DMS153 treated with DMSO at 0.1 percent for 48 hours (cell line): ENCODE measurements at regions not wholly inside any gene's neighbourhood (a gene's known extent, or its start where the extent isn't known, plus 50 kb on each side); places are given as distances from the start of the nearest gene placed in this dataset.

Source experiments
- DNase-seq: peaks from one replicate; lab custom pipeline; 2025; ENCODE audit not compliant: unreplicated experiment; lab: John Stamatoyannopoulos, UW

DNA sequence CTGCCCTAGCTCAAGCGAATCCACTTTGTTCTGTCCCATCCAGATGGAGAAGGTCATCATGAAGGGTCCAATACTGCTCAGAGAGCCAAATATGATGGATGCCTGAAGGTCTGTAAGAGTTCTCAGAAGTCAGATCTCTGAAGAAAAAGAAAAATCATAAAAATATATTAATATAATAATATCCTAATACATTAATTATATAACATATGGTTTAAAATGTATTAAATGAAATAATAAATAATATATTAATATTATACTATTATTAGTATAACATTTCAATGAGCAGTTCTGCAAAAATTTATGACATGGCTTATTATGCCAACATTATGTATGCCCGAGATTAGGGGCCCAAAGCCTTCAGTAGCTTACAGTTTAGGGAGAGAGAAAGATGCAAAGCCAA is 78.2 kb upstream of the GPR12 start:
- no peak for DNase-seq

DNA sequence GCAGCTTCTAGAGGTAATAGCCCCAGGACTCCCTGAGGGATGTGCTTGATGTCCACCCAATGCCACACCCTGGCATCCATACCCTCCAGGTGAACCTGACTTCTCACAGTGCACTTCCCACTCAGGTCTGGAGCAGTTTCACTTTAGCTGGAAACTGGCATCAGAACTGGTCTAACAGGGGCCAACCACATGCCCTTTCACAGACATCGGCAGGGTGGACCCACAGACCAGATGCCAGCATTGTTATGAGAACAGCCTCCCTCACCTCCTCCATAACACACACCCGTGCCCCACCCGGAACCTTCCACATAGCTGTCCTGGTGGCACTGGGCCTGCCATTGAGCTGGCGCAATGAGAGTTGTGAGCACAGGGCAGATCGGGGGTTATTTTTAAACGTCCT is 77.4 kb upstream of the GPR12 start:
- DNase-seq: no peak

DNA sequence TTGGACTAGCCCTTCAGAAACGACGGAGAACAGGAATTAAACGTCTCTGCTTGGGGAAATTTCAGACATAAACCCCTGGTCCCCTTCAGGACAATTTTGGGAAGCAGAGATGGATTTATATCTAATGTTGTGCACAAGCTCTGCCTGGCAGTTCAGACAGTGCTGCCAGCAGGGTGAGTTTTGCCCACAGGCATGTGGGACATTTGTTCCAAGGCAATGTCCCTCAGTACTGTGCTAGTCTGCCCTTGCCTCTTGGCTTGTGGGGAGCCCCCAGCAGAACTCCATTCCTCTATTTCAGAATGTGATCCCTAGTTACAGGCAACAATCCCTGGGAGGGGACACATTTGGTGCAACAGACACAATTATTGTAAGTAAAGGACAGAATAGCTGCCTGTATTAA is 76.5 kb upstream of the GPR12 start:
- DNase-seq: no peak

DNA sequence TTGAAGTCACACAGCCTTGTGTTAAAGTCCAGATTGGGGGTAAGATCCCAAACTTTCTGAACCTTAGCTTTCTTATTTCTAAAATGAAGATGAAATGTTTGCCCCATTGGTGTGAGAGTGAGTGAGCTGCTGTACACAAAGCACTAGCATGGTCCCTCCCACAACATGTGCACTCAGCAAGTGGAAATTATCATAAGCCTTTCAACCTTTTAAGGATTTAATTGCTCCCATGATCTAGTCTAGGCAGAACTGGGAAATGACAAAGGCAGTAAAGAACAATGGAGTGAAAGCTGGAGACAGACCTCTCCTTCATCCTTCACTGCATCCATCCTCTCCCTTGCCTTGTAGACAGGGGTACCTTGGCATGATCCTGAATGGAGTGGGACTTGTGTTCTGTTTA is 76.0 kb upstream of the GPR12 start:
- no peak for DNase-seq

DNA sequence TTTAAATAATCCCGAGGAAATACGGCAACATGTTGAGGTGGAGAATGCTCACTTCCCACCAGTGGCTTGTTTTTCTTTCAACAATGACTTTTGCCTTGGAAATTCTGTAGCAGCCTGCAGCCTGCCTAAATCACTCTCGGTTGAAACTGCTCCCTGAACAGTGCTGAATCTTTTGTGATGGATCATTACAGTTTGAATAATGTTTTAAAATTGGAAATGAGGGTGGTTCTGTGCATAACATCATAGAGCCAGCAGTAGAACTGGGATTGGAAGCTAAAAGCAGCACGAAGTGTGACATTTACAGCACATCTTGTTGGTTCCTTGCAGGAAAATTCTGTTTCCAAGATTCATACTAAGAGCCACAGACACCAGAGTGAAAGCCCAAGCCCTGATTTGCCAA is 74.1 kb upstream of the GPR12 start:
- DNase-seq: no peak

DNA sequence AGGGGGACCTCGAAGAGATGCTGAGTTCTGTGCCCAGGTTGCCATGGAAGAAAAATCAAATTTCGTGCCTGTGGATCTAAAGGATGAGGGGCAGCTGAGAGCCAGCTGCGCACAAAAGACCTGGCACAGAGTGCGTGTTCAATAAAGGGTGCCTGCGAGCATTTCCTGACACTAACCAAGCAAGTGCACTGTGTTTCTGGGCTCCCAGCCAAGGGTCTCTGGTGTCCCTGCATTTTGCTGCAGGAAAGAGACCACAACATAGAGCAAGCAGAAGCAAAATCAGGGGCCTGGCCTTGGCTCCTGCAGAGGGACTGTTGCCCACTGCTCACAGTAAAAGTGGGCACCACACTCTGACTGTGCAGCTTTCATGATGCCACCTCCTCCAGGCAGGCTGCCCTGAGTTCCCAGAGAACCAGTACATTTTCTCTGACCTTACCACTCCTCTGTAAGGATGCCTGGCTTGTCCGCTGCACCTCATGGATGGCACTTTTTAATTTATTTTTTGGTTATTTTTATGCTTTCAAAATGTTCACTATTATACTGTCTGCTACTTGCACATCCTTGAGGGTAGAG is 70.8 kb upstream of the GPR12 start:
- no peak for DNase-seq

DNA sequence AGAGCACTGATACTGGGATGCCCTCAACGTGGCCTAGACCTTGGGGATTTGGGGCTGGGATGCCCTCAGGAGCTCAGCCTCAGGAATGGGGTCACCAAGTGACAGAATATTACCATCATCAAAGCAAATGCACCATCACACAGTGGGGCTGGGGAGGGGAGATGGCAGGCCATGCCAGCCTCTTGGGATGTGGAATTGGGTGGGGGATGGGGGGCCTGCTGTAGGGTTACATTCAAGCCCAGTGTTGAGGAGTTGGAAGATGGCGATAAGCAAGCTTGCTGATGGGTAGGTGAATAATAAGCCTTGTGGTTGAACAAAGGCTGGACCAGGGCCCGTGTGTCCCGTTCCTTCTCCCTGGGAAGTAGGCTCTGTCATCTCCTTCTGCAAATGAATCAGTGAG is 69.1 kb upstream of the GPR12 start:
- no peak for DNase-seq

DNA sequence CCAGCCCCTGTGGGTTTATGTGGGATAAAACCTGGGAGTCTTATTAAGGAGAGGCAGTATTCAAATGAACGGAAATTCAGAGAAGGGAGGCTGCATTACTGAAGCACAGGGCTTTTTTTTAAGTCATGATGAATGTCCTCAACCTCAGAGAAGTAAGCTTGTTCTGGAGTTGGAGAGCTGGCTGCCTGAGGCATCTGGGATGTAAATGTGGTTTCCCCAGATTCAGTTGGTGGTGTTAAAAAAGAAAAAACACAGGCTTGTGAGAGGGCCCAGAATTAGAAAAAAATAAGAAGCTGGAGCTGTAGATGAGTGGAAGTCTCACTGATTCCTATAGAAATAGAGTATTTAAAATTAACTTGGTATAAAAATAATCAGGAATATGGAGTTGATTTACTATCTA is 64.0 kb upstream of the GPR12 start:
- no peak for DNase-seq

DNA sequence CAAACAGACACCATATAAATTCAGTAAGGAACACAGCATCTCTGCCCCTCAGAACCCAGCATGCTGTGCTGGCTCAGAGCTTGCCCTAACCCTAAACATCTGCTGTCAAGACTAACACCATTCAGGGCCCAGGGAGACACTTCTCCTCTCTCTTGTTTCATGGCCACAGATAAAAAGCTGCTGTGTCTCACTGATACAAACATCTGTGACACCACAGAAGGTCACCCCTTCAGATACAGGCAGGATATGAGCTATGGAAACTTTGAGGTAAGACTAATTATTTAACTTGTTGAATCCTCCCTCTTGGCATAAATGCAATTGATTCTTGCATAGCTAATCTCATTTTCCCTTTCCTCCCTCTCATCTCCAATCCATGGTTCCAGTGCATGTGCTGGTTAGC is 61.6 kb upstream of the GPR12 start:
- no peak for DNase-seq

DNA sequence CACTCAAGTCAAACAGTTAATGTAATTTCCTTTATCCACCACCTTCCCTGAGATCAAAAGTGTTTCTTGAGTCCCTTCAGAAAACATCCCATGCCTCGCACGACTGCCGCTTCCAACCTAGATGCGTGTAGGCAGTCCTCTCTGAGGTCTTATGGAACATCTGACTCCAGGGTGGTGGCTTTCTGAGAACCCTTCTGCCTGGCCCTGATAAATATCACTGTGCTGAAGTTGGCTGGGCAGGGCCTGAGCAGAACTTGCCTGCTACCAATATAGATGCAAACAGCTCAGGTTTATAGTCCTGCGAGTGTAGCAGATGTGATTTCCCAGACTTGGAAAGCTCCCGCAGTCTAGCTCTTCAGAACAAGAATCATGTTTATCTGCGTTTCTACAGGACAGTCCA is 61.1 kb upstream of the GPR12 start:
- no peak for DNase-seq

DNA sequence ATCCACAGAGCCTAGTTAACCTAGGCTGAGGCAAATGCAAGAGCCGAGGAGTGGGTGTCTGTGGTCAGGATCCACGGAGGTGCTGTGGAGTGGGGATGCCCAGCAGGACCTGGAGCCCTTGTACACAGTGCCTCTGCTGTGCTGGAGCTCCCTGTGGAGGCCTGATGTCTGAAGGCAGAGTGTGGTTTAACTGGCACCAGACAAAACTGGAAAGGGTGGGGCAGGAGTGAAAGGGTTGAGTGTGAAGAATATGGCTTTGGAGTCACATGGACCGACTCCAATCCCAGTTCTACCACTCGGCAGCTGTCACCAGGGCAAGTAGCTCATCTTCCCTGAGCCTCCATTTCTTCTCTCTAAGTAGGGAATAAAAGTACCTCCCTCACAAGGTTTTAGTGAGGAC is 60.3 kb upstream of the GPR12 start:
- no peak for DNase-seq

DNA sequence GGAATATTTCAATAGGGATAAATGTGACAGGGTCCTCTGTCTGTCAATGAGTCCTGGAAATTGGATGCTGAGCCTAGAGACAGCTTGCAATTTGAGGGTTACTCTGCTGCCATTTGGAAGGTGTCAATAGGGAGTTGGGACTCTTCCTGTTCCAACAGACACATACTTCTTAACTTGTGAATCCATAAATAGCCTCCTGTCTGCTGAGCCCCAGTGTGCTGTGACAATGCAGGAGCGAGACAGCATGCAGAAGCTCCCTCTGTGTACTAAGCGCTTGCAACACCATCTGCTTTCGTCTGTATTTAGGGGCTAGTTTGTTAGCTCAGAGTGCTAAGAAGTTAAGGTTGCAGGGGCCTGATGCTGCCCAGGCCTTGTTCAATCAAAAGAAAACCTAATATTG is 58.5 kb upstream of the GPR12 start:
- no peak for DNase-seq

DNA sequence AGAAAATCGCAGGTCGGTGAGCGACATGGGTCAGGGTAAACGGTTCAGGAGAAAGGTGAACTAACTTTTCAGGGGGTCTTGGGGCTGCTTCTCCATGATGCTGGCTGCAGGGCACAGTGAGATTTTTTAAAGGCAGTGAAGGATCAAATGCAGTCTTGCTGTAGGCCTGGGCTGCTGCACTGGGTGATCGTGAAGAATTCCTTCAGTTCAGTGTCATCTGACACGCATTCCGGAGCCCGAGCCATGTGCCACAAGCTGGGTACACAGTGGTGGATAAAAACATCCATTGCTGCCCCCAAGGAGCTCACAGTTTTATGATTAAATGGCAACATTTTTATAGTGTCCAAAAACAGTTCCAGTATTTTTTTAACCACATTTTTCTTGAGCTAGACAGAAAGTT is 56.3 kb upstream of the GPR12 start:
- DNase-seq: no peak

DNA sequence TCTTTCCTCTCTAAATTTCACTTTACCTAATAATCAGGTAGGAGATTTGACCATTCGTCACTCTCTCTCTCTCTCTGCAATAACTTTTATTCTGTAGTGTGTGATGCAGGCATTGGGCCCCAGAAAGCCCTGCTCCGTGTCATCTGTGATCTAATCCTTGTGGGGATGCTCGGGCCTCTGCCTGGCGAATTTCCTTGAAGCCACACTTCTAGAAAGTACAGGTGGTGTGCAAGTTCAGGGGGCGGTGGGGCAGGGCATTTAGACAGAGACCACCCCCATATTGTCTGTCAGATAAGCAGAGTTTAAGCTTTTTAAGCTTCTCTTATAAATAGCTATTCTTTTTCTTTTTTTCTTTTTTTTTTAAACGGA is 53.4 kb upstream of the GPR12 start:
- DNase-seq: no peak

DNA sequence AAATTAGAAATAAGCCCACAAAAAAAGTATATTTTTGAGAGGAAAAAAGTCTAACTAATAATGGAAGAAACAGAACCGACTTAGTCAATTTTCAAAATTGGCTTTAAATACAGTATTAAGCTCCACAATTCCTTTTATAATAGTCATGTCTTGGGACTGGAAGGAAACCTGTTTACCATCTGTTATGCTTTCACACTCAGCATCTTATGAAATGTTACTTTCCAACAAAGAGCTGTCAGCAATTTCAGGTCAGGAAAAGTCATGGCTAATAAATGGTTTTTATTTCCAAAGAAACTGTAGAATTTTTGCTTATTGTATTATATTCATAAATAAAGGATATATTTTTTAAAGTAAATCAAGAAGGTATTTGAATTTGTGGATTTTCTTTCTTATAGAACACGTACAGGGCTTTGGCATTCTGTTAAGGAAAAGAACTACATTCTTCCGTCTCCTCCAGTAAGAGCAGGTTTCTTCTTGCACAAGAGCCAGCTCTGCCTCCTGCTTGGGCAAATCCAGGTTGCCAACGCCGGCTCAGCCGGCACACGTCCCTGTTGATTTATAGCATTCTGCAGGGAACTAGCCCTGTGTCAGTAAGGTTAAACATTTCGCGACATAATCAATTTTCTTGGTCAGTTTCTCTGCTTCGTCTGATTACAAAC is 52.9 kb upstream of the GPR12 start:
- DNase-seq: no peak

DNA sequence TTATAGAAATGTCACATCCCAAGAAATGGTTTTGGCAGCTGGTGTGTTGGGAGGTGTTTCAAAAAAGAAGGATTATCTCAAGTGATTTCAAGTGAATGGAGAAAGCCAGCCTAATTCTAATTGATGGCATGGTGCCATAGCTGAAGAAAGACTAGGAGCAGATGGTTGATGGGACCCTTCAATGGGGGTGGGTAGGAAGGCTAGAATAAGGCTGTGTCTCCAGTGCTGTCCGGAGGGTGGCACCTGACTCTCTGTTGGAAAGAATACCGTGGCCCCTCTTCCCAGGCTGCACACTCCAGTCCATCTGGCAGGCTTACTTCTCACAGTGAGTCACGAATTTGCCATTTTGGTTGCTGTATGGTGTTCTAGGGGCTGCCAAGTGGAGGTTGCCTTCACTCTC is 51.0 kb upstream of the GPR12 start:
- DNase-seq: no peak
